Hematopoietic multipotent progenitor cell treated with erythropoietin and hydrocortisone succinate and interleukin-3 and kit ligand, for 17 days (in vitro differentiated cells): ENCODE measurements at regions not wholly inside any gene's neighbourhood (a gene's known extent, or its start where the extent isn't known, plus 50 kb on each side); places are given as distances from the start of the nearest gene placed in this dataset.
"Not testable (repeated sequence)": the region's sequence is repeated elsewhere in the genome, so short reads cannot be mapped to it uniquely, and the experiment has no call there.

ENCODE experiments used
- DNase-seq: peaks from one replicate; pipeline ENCODE4 v3.0.0-alpha.2; 2015; ENCODE audit warnings: low spot score

- no peak for DNase-seq
Observed at GRCh38 chr2:56021136-56021474, 97.5 kb upstream of the EFEMP1 start.

- DNase-seq = no peak
Observed at GRCh38 chr2:56021579-56021978, 98.0 kb upstream of the EFEMP1 start.

GRCh38 chr2:56025469-56026193 lies 102.0 kb upstream of the EFEMP1 start:
- DNase-seq = no peak

- no peak for DNase-seq
Observed at GRCh38 chr2:56026828-56027227, 103.2 kb upstream of the EFEMP1 start.

- no peak for DNase-seq
Observed at GRCh38 chr2:56030062-56030461, 106.5 kb upstream of the EFEMP1 start.

GRCh38 chr2:56030901-56031300 lies 107.3 kb upstream of the EFEMP1 start:
- DNase-seq = no peak

GRCh38 chr2:56034258-56034657 lies 110.7 kb upstream of the EFEMP1 start:
- no peak for DNase-seq

GRCh38 chr2:56040189-56040588 lies 116.6 kb upstream of the EFEMP1 start:
- no peak for DNase-seq

- no peak for DNase-seq
Observed at GRCh38 chr2:56040834-56041233, 117.3 kb upstream of the EFEMP1 start.

- DNase-seq = no peak
Observed at GRCh38 chr2:56047136-56047535, 123.6 kb upstream of the EFEMP1 start.

GRCh38 chr2:56049233-56049845 lies 125.8 kb upstream of the EFEMP1 start:
- no peak for DNase-seq

- no peak for DNase-seq
Observed at GRCh38 chr2:56053679-56054078, 130.1 kb upstream of the EFEMP1 start.

- no peak for DNase-seq
Observed at GRCh38 chr2:56055405-56055804, 128.4 kb upstream of the CCDC85A start.

GRCh38 chr2:56061327-56061726 lies 122.5 kb upstream of the CCDC85A start:
- not testable (repeated sequence) for DNase-seq

GRCh38 chr2:56068746-56069145 lies 115.0 kb upstream of the CCDC85A start:
- DNase-seq = no peak

- no peak for DNase-seq
Observed at GRCh38 chr2:56077359-56077915, 106.4 kb upstream of the CCDC85A start.

GRCh38 chr2:56082665-56083064 lies 101.1 kb upstream of the CCDC85A start:
- DNase-seq = no peak

- no peak for DNase-seq
Observed at GRCh38 chr2:56084111-56084901, 99.5 kb upstream of the CCDC85A start.

- no peak for DNase-seq
Observed at GRCh38 chr2:56086336-56086735, 97.5 kb upstream of the CCDC85A start.

- DNase-seq = no peak
Observed at GRCh38 chr2:56088411-56088810, 95.4 kb upstream of the CCDC85A start.

- DNase-seq = no peak
Observed at GRCh38 chr2:56089931-56090330, 93.9 kb upstream of the CCDC85A start.

GRCh38 chr2:56099963-56100362 lies 83.8 kb upstream of the CCDC85A start:
- no peak for DNase-seq

- DNase-seq = no peak
Observed at GRCh38 chr2:56100791-56101312, 82.9 kb upstream of the CCDC85A start.
